Neural progenitor cell (in vitro differentiated cells): ENCODE measurements at regions not wholly inside any gene's neighbourhood (a gene's known extent, or its start where the extent isn't known, plus 50 kb on each side); places are given as distances from the start of the nearest gene placed in this dataset.

ENCODE experiments used
- CTCF ChIP-seq: fragments of 200-600 bp; sonication (generic); IDR thresholded peaks from 2 replicates; pipeline ENCODE4 v1.5.1; 2017; ENCODE audit warnings: antibody characterized with exemption, mild to moderate bottlenecking
- EZH2 ChIP-seq: fragments of 200-600 bp; sonication (generic); IDR thresholded peaks from 2 replicates; pipeline ENCODE4 v1.6.1; 2017; ENCODE audit warnings: antibody characterized with exemption, mild to moderate bottlenecking, moderate library complexity

DNA sequence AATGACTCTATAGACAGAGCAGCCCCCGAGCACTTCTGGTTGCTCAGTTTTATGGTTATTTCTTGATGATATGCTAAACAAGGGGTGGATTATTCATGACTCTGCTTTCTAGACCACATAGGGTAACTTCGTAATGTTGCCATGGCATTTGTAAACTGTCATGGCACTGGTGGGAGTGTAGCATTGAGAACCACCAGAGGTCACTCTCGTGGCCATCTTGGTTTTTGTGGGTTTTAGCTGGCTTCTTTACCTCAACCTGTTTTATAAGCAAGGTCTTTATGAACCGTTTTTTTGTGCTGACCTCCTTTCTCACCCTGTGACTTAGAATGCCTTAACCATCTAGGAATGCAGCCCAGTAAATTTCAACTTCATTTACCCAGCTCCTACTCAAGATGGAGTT is 1036.2 kb upstream of the FLRT2 start:
- TF ChIP-seq CTCF, result peak; percentile 36
- TF ChIP-seq EZH2, result no peak
